ENCODE measurements at regions not wholly inside any gene's neighbourhood (a gene's known extent, or its start where the extent isn't known, plus 50 kb on each side); places are given as distances from the start of the nearest gene placed in this dataset.

GRCh38 chr21:39110431-39110830, 72.8 kb downstream of the PSMG1 start:
- TF ChIP-seq GATA2 (IDR thresholded peaks at IDR 0.05; ENCODE audit: low read depth, low read length) (no peak), GATA3 (IDR thresholded peaks at IDR 0.05; ENCODE audit: low read depth, low read length) (no peak)

Measured in SH-SY5Y (cell line).